Left ventricle myocardium inferior (tissue), 1 donor: ENCODE measurements at regions not wholly inside any gene's neighbourhood (a gene's known extent, or its start where the extent isn't known, plus 50 kb on each side); places are given as distances from the start of the nearest gene placed in this dataset.

ENCODE experiments used
- DNase-seq: peaks from one replicate; pipeline ENCODE4 v3.0.0-alpha.2; 2020
- H3K27ac ChIP-seq: fragments of 200-600 bp; replicated peaks from 2 replicates; pipeline ENCODE4 v1.8.0; 2021
- H3K27me3 ChIP-seq: fragments of 200-600 bp; 2 replicates; pipeline ENCODE4 v1.8.0; 2021; ENCODE audit warnings: low read depth
- H3K36me3 ChIP-seq: fragments of 200-600 bp; 2 replicates; pipeline ENCODE4 v1.8.0; 2021
- H3K4me1 ChIP-seq: fragments of 200-600 bp; 2 replicates; pipeline ENCODE4 v1.8.0; 2021
- H3K4me3 ChIP-seq: fragments of 200-600 bp; 2 replicates; pipeline ENCODE4 v1.8.0; 2021; ENCODE audit warnings: mild to moderate bottlenecking, moderate library complexity
- H3K9me3 ChIP-seq: fragments of 200-600 bp; replicated peaks from 2 replicates; pipeline ENCODE4 v1.8.0; 2021
- intact Hi-C: fragments of 100-400 bp; cut with micrococcal nuclease; formaldehyde crosslinking; loops from one replicate; pipeline ENCODE4 v1.11.0; 2022
- TF ChIP-seq, protein P1 (sequence below): fragments of 200-600 bp; IDR thresholded peaks from 2 replicates; pipeline ENCODE4 v1.8.0; 2021; ENCODE audit warnings: antibody characterized with exemption, mild to moderate bottlenecking, borderline replicate concordance
- donor health status: DM: no; HTN: yes; CAD: no; lungs with severe emphysema.

DNA sequence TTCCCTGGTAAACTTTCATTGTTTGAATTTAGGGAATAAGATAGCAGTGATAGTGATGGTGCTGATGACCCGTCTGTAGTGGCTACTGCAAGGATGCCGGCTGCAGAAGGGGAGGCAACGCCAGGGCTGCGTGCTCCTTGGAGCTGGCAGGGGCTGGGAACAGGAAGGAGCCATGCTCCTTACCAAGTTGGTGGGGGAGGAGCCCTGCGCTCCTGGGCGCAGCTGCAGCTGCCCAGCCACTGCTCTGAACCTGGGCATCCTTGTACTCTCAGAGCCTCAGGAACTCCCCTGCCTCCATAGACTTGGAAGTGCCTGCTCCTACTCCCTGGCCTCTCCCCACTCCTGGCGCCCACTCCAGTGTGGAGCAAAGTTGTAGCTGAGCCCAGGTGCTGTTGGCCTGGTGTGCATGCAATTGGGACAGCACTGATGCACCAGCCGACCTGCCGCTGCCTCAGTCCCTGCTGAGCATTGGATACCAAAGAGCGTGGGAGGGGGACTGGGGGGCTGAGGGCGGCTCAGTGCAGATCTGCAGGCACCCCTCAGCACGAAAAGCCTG is 585.1 kb upstream of the FAM174A start:
- no peaks in the 10 kb centered on the region for H3K9me3 ChIP-seq
- H3K36me3 ChIP-seq: no peaks in the 10 kb centered on the region
- no peak overlapping the region for H3K4me3 ChIP-seq
- TF ChIP-seq, protein P1, sequence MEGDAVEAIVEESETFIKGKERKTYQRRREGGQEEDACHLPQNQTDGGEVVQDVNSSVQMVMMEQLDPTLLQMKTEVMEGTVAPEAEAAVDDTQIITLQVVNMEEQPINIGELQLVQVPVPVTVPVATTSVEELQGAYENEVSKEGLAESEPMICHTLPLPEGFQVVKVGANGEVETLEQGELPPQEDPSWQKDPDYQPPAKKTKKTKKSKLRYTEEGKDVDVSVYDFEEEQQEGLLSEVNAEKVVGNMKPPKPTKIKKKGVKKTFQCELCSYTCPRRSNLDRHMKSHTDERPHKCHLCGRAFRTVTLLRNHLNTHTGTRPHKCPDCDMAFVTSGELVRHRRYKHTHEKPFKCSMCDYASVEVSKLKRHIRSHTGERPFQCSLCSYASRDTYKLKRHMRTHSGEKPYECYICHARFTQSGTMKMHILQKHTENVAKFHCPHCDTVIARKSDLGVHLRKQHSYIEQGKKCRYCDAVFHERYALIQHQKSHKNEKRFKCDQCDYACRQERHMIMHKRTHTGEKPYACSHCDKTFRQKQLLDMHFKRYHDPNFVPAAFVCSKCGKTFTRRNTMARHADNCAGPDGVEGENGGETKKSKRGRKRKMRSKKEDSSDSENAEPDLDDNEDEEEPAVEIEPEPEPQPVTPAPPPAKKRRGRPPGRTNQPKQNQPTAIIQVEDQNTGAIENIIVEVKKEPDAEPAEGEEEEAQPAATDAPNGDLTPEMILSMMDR: no peak
- intact Hi-C loops: no loop called here
- no peaks in the 10 kb centered on the region for H3K4me1 ChIP-seq
- no peaks in the 10 kb centered on the region for H3K27me3 ChIP-seq
- DNase-seq: no peak
- no peak overlapping the region for H3K27ac ChIP-seq

DNA sequence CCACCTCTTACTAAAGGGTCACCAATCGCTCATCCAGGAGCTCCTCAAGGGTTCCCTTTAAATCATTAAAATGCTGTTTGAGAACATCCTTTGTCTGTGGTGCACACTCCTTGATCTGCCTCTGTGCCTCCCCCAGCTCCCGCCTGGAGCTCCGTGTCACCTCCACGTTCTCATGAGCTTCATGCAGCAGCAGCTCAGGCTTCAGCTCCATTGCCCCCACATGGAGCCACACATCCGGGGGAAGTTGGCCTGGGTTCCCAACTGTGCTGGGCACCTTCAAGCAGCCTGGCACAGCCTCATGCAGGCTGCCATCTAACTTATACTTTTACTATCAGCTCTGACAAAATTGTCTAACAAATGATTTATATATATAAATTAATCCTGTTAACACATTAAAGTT is 585.8 kb upstream of the FAM174A start:
- H3K4me3 ChIP-seq: no peak overlapping the region
- H3K4me1 ChIP-seq: no peaks in the 10 kb centered on the region
- no peaks in the 10 kb centered on the region for H3K9me3 ChIP-seq
- TF ChIP-seq, protein P1: no peak
- H3K36me3 ChIP-seq: no peaks in the 10 kb centered on the region
- intact Hi-C loops: no loop called here
- H3K27ac ChIP-seq: no peak overlapping the region
- H3K27me3 ChIP-seq: no peaks in the 10 kb centered on the region
- no peak for DNase-seq

DNA sequence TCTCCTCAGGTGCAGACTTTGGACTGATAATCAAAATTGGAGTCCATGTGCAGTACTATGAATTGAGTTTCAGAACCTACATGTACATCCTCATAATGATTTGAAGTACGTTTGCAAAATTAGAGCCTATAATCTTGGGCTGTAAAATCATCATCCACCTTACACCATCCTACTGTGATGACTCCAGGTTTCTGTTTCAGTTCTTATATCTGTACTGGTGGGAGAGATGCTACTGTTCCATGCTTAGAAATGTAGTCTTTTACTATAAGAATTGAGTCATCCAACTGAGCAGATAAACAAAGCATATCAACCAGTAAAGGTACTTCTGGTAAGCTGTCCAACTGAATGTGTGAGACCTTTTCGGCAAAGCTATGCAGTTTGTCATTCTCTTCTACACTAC is 586.3 kb upstream of the FAM174A start:
- TF ChIP-seq, protein P1: no peak
- Histone ChIP-seq H3K36me3 (no peaks in the 10 kb centered on the region), H3K9me3 (no peaks in the 10 kb centered on the region), H3K4me3 (no peak overlapping the region), H3K27ac (no peak overlapping the region), H3K4me1 (no peaks in the 10 kb centered on the region), H3K27me3 (no peaks in the 10 kb centered on the region)
- intact Hi-C loops: no loop called here
- no peak for DNase-seq

- Histone ChIP-seq H3K27ac (no peak overlapping the region), H3K4me1 (no peaks in the 10 kb centered on the region), H3K4me3 (no peak overlapping the region), H3K36me3 (no peaks in the 10 kb centered on the region), H3K27me3 (no peaks in the 10 kb centered on the region), H3K9me3 (no peaks in the 10 kb centered on the region)
- no peak for DNase-seq
- TF ChIP-seq, protein P1: no peak
- intact Hi-C loops: no loop called here
Observed at GRCh38 chr5:99945478-99946442, 589.4 kb upstream of the FAM174A start.

GRCh38 chr5:99940540-99940939 is 594.6 kb upstream of the FAM174A start:
- TF ChIP-seq, protein P1: no peak
- H3K27ac ChIP-seq: no peak overlapping the region
- H3K36me3 ChIP-seq: no peaks in the 10 kb centered on the region
- no peaks in the 10 kb centered on the region for H3K27me3 ChIP-seq
- H3K4me3 ChIP-seq: no peak overlapping the region
- no peak for DNase-seq
- H3K9me3 ChIP-seq: no peaks in the 10 kb centered on the region
- no peaks in the 10 kb centered on the region for H3K4me1 ChIP-seq
- intact Hi-C loops: no loop called here
